Spleen (tissue), 11 donors: ENCODE measurements at regions not wholly inside any gene's neighbourhood (a gene's known extent, or its start where the extent isn't known, plus 50 kb on each side); places are given as distances from the start of the nearest gene placed in this dataset.

Source experiments
- DNase-seq: peaks from one replicate; pipeline ENCODE4 v3.0.0-alpha.2; 2020
- H3K27ac ChIP-seq, 8 donors: fragments of 200-600 bp; sonication (generic) in 7 of 8; 1 replicate in 4 of 8; 2 replicates in 4 of 8; pipeline versions ENCODE4 v1.5.0 to v1.8.0; 2016 to 2021; ENCODE audit warnings: inconsistent platforms in 4 of 8, mild to moderate bottlenecking in 4 of 8, moderate library complexity in 1 of 8
- H3K27me3 ChIP-seq, 7 donors: fragments of 200-600 bp; sonication (generic) in 6 of 7; replicated peaks in 1 of 7; 1 replicate in 4 of 7; 2 replicates in 3 of 7; pipeline versions ENCODE4 v1.5.0 to v1.8.0; 2016 to 2021; ENCODE audit warnings: inconsistent platforms in 3 of 7, mild to moderate bottlenecking in 1 of 7
- H3K36me3 ChIP-seq, 6 donors: fragments of 200-600 bp; sonication (generic) in 5 of 6; 1 replicate in 4 of 6; 2 replicates in 2 of 6; pipeline versions ENCODE4 v1.5.0 to v1.8.0; 2016 to 2021; ENCODE audit warnings: inconsistent platforms in 2 of 6
- H3K4me1 ChIP-seq, 6 donors: fragments of 200-600 bp; sonication (generic) in 5 of 6; 1 replicate in 3 of 6; 2 replicates in 3 of 6; pipeline versions ENCODE4 v1.5.0 to v1.8.0; 2016 to 2021; ENCODE audit warnings: inconsistent platforms in 3 of 6
- H3K4me3 ChIP-seq, 8 donors: fragments of 200-600 bp; sonication (generic) in 7 of 8; 1 replicate in 4 of 8; 2 replicates in 4 of 8; pipeline versions ENCODE4 v1.5.0 to v1.8.0; 2016 to 2021; ENCODE audit warnings: inconsistent platforms in 4 of 8, mild to moderate bottlenecking in 4 of 8, moderate library complexity in 2 of 8
- H3K9me3 ChIP-seq, 8 donors: fragments of 200-600 bp; sonication (generic) in 7 of 8; 1 replicate in 4 of 8; 2 replicates in 4 of 8; pipeline versions ENCODE4 v1.5.0 to v1.8.0; 2016 to 2021; ENCODE audit warnings: inconsistent platforms in 4 of 8
- CTCF ChIP-seq, 11 experiments: fragments of 200-600 bp in 7 of 11; fragments of 450-650 bp in 4 of 11; sonication (generic) in 4 of 11; IDR thresholded peaks in 8 of 11; conservative IDR thresholded peaks in 3 of 11; 1 replicate in 7 of 11; 2 replicates in 4 of 11; pipeline versions ENCODE4 v1.4.0 to v1.8.0; 2016 to 2021; ENCODE audit warnings: antibody characterized with exemption in 11 of 11, inconsistent platforms in 4 of 11, mild to moderate bottlenecking in 1 of 11
- POLR2A ChIP-seq, 3 donors: fragments of 450-650 bp; IDR thresholded peaks; one replicate each; pipeline ENCODE4 v1.5.1; 2017; ENCODE audit warnings: antibody characterized with exemption in 3 of 3, mild to moderate bottlenecking in 1 of 3
- POLR2AphosphoS5 ChIP-seq, 3 donors: sonication (generic); formaldehyde crosslinking; IDR thresholded peaks; one replicate each; pipeline ENCODE4 v1.5.1; 2017; ENCODE audit warnings: antibody characterized with exemption in 3 of 3
- WGBS, 5 donors: extraction: QIAGEN DNeasy Blood & Tissue Kit in 3 of 5; methylation state at CpG; one replicate each; pipeline versions ENCODE4 v1.1.5 to v1.1.7; 2013 to 2018; 5-methylcytosine and 5-hydroxymethylcytosine counted together
- intact Hi-C: fragments of 100-400 bp; cut with DNase I; formaldehyde crosslinking; loops from one replicate; pipeline ENCODE4 v1.15.0; 2023; ENCODE audit warnings: low total_unique reads
- donor health status: healthy with polysubstance abuse.
- donor health status: DM: no; HTN: no; CAD: no; lungs with moderate emphysema.
- donor health status: DM: no; HTN: no; CAD: no.
- donor health status: Bipolar disorder and iron deficiency.
- donor health status: healthy.
- donor health status: DM: no; HTN: no; CAD: no.
- donor health status: DM: yes; HTN: yes; CAD: no.

DNA sequence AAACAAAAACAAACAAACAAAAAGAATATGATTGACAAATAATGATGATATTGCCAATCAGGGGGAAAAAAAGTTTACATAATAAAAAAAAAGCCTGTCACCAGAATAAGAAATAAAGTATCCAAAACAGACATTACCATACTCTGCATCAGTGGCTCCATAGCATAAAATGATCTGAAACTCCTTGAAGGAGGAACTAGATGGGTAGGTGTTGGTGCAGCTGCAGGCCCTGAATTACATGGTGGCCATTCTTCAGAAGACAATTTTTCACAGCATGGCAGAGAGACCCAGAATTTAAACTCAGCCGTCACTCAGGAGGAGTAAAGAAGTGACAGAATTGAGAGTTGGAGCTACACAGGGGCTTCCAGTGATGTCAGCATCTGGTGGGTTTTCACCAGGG is 60.2 kb downstream of the GLUL start:
- TF ChIP-seq CTCF (IDR thresholded peaks at IDR 0.05 in 8 of 11, conservative IDR thresholded peaks at IDR 0.05 in 3 of 11) (no peak), POLR2A (IDR thresholded peaks at IDR 0.05) (no peak), POLR2AphosphoS5 (IDR thresholded peaks at IDR 0.05) (no peak)
- intact Hi-C loops, result no loop called here
- DNase-seq, result no peak
- Histone ChIP-seq H3K4me1 (peaks cover 0 to 7% (median 5%) of the 10 kb centered on the region in 6 donors), H3K36me3 (no peaks in the 10 kb centered on the region), H3K27me3 (peaks cover 0 to 22% (median 0%) of the 10 kb centered on the region in 7 donors), H3K4me3 (no peak overlapping the region), H3K27ac (no peak overlapping the region), H3K9me3 (no peaks in the 10 kb centered on the region)
- WGBS, 5 donors, result 71 to 85% (median 76%) methylated on average over 1 of the region's 1 CpG

DNA sequence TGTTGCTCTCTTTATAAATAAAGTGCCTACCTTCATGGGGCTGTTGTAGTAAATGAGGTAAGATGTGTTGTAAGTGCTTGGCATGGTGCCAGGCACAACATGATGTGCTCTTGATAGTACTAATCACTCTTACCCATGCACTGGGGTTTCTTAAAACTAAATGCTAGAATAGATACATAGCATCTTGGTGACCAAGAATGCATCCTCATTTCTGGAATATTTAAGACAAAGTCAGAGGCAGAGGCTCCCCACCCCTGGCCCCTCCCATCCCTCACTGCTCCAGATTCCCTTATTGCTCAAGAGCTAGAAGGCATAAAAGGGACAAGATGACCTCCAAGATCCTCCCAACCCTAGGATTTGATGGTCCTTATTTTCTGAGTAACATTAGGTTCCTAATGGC is 61.3 kb downstream of the GLUL start:
- no peaks in the 10 kb centered on the region for H3K4me1 ChIP-seq
- no peak for DNase-seq
- H3K36me3 ChIP-seq, result no peaks in the 10 kb centered on the region
- no peak overlapping the region for H3K4me3 ChIP-seq
- TF ChIP-seq CTCF (IDR thresholded peaks at IDR 0.05 in 8 of 11, conservative IDR thresholded peaks at IDR 0.05 in 3 of 11) (no peak), POLR2A (IDR thresholded peaks at IDR 0.05) (no peak), POLR2AphosphoS5 (IDR thresholded peaks at IDR 0.05) (no peak)
- intact Hi-C loops, result no loop called here
- H3K27ac ChIP-seq, result no peak overlapping the region
- no peaks in the 10 kb centered on the region for H3K9me3 ChIP-seq
- peaks cover 0 to 16% (median 0%) of the 10 kb centered on the region in 7 donors for H3K27me3 ChIP-seq

DNA sequence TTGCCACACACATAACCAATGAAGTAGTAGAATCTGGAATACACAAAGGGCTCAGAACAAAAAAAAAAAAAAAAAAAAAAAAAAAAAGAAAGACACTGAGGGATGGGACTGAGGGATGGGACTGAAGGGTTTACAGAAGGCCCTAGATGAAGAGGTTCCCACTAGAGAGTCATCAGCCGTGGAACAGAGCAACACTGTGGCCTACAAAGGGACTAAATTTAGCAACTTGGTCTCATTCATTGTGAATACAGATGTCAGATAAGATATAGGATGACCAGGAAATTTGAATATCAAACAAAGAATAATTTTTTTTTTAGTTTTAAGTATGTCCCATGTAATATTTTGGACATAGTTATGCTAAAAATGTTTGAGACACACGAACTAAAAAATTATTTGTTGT is 62.1 kb downstream of the GLUL start:
- peaks cover 0 to 11% (median 0%) of the 10 kb centered on the region in 7 donors for H3K27me3 ChIP-seq
- no peak overlapping the region for H3K27ac ChIP-seq
- 45 to 81% (median 58%) methylated on average over 2 of the region's 2 CpGs for WGBS, 5 donors
- intact Hi-C loops, result no loop called here
- H3K36me3 ChIP-seq, result no peaks in the 10 kb centered on the region
- H3K4me3 ChIP-seq, result no peak overlapping the region
- H3K9me3 ChIP-seq, result no peaks in the 10 kb centered on the region
- TF ChIP-seq POLR2AphosphoS5 (IDR thresholded peaks at IDR 0.05), result no peak
- TF ChIP-seq POLR2A (IDR thresholded peaks at IDR 0.05), result no peak
- TF ChIP-seq CTCF (IDR thresholded peaks at IDR 0.05 in 8 of 11, conservative IDR thresholded peaks at IDR 0.05 in 3 of 11), result no peak
- DNase-seq, result no peak
- no peaks in the 10 kb centered on the region for H3K4me1 ChIP-seq

DNA sequence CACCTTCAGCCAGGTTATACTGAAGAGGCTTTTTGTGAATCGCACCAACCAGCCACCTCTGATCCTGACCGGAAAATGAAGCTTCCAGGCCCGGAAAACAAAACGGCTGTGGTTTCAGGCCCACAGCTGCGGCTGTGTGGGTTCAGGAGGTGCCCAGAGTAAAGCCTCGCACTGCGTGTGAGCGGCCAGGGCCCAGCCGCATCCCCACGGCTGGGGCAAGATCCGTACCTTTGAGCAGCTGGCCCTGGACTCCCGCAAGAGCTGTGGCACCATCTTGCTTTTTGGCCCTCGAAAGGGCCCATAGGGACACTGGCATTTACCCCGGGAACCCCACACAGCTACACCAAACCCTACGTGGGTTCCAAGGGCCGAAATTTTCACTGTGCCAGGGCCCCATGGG is 63.0 kb downstream of the GLUL start:
- intact Hi-C loops, result no loop called here
- no peak for DNase-seq
- peaks cover 0 to 5% (median 0%) of the 10 kb centered on the region in 7 donors for H3K27me3 ChIP-seq

More for the DNA sequence above, 63.0 kb downstream of the GLUL start:
- 94 to 98% (median 96%) methylated on average over 16 of the region's 16 CpGs for WGBS, 5 donors
- H3K27ac ChIP-seq, result no peak overlapping the region
- H3K36me3 ChIP-seq, result no peaks in the 10 kb centered on the region
- TF ChIP-seq POLR2AphosphoS5 (IDR thresholded peaks at IDR 0.05) (no peak), POLR2A (IDR thresholded peaks at IDR 0.05) (no peak), CTCF (IDR thresholded peaks at IDR 0.05 in 8 of 11, conservative IDR thresholded peaks at IDR 0.05 in 3 of 11) (no peak)
- H3K4me3 ChIP-seq, result no peak overlapping the region
- no peaks in the 10 kb centered on the region for H3K9me3 ChIP-seq
- no peaks in the 10 kb centered on the region for H3K4me1 ChIP-seq
